ENCODE measurements at regions not wholly inside any gene's neighbourhood (a gene's known extent, or its start where the extent isn't known, plus 50 kb on each side); places are given as distances from the start of the nearest gene placed in this dataset.

DNA sequence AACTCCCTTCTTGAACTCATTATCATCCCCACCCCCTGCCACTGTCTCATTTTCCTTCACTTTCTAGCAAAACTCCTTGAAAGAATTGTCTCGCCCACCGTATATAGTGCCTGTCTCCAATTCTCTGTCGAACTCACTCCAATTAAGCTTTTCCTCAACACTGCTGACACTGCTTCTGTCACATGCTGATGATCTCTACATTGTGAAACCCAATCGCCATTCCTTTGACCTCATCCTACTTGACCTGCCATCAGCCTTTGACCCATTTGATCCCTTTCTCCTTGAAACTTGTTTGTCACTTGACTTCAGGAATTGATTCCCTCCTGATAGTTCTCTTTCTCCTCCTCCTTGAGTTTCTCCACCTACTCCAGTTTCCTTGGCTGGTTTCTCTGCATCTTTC is 54.8 kb downstream of the CCDC71L start:
- no peak for DNase-seq

DNA sequence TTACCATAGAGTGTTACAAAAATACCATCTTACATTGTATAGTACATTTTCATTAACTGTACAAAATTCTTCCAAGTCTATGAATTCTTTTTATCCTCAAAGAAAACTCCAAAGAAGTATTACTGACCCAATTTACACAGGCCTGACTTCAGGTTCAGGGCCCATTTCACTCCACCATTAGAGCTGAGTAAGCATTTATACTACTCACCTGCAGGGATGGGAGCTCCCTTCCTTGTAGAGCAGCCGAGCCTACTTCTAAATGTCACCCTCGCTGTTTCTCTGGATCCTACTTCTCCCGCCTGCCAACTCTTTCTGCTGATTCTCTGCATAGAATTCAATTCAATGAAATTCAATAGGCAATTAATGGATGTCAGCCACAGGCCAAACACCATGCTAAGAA is 56.0 kb downstream of the CCDC71L start:
- DNase-seq: no peak

DNA sequence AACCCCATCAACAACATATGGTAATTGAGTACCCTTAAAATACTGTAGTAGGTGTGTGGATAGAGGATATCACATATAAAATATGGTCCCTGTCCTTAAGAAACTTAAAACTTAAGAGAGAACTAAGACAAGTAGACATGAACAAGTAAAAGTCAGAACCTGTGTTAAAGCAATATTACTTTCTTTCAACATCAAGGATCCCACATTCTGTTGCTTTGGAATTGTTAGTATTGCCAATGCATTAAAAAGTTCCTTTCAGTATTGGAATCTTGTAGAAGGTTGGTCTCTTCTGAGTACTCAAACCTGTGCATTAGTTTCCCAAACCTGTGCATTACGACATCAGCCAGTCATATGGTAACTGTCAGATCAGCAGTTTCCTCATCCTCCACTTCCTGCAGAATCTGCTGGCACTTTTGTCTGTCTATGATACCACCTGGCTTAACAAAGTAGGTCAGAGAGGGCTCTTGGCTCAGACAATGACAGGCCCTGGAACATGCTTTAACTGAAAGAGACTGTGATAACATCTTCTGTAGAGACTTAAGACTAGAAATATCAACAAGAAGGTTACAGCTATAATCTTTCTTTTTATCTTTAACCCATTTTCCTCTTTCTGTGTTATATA is 56.5 kb downstream of the CCDC71L start:
- DNase-seq: no peak

DNA sequence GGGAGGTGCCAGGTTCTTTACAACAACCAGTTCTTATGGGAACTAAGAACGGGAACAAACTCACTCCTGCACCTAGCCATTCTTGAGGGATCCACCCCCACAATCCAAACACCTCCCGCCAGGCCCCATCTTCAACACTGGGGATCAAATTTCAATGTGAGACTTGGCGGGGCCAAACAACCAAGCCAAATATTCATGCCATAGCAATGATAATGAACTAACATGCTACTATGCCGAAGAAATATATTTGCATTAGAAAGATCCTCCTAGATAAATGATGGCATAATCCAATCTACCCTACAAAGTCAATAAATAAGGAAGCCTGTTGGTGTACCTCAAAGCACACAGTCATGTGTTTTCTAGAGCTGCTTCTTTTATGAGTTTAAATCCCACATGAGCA is 57.6 kb downstream of the CCDC71L start:
- DNase-seq: no peak

DNA sequence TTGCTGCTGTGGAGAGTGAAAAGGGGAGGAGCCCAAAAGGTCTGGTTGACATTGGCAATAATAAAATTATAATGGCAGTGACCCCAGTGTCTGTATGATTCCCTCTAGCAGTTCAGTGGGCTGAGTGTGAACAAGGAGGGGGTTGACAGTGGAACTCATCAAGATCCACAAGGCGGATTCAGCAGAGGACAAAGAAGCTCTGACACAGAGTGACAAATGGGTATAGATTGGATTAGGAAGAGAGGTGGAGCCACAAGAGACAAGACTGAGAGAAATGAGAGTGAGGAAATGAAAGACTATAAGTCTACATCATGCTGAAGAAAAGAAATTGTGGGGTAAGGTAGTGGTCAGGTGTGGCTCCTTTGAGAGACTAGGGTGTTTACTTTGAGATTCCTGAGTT is 58.9 kb downstream of the CCDC71L start:
- DNase-seq: no peak

DNA sequence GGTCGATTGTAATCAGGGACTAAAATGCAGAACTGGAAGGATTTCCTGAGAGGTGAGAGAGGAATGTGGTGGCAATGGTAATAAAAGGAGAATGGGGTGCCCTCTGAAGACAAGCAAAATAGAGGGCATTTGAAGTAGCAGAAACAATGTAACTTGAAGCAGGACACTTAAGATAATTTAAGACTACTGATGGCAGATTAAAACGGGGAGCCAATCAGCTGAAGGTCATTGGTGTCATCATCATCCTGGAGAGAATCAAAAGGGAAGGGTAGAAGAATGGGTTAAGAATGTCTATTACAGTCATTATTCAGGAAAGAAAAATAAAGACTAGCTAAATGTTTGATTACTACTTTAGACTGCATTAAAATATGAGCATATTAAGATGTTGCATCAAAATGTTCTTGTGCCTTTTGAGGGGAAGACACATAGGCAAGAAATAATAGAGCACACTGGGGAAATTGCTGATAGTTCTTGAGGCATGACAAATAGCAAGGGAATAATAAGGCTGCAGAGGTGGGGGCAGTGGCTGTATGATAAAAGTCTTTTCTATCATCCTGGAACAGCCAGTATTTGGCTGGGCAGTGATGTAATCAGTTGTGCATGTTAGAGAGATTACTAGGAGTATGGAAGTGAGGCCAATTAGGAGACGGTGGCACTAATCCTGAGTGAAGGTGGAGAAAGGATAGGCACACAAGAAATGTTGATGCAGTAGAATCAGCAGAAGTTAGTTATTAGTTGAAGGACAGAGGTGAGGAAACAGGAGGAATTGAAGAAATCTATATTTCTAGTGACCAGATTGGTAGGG is 60.2 kb downstream of the CCDC71L start:
- no peak for DNase-seq

DNA sequence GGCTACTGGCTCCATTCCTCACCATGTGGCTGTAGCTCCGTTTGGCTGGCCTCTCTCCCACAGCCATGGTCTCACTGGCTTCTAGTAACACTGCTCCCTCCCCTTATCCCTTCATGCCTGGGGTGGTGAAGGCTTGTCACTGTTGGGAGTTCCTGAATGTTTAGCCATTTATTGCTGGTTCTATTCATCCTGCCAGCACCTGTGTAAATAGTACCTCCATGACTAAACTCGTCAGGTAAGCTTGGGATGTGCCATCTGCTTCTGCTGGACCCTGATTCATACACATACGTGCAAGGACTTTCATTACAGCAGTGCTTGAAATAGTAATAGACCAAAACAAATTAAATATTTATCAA is 61.6 kb downstream of the CCDC71L start:
- no peak for DNase-seq

DNA sequence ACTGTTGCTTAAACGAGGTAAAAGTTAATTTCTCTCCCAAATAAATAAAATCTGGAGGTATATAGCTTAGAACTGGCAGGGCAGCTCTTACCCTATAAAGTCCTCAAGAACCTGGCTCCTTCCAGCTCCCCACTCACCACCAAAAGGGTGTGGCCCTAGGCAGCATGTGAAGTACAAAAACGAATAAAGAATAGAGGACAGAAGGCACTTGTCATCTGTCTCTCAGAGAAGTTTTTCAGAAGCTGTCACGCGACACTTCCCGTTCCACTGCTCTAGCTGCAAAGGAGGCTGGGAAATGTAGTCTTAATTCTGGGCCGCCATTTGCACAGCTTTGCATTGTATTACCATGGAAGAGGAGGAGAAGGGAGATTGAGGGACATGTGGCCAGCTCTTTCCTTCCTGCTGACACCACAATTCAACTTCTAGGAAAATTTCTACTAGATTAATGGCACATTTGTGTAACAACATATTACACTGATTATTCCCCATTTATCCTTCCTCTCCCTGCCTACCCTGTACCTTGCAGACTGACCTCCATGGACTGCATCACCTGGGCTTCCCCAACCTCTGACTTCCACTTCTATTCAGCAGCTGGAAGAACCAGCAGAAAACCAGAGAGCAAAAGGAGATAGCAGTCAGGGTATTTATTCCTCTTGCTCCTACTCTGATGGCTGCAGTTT is 62.2 kb downstream of the CCDC71L start:
- no peak for DNase-seq

DNA sequence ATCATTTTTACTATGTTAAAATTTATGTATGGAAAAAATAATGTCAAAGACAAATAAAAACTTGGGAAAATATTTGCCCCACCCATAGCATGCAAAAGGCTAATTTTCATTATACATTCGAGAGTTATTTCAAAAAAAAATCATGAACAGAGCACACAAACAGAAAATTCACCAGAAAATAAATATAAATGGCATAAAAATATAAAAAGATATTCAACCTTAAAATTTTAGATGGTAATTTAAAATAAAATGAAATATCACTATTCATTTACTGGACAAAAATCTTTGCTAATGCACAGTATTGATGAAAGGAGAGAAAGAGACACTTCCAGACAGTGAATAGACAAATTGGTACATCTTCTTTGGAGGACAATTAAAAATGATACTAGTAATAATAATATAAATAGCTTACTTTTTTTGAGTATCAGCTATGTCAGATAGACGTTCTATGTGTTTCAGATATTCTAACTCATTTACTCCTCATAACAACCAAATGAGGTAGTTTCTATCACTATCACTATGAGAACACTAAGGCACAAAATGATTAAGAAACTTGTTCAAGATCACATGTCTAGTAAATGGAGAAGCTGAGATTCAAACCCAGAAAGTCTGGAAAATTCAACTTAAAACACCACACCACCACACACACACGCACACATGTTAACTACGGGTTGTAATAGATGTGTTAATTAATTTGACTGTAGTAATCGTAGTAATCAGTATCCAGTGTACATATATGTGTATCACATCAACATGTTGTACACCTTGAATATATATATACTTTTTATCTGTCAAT is 63.0 kb downstream of the CCDC71L start:
- no peak for DNase-seq

DNA sequence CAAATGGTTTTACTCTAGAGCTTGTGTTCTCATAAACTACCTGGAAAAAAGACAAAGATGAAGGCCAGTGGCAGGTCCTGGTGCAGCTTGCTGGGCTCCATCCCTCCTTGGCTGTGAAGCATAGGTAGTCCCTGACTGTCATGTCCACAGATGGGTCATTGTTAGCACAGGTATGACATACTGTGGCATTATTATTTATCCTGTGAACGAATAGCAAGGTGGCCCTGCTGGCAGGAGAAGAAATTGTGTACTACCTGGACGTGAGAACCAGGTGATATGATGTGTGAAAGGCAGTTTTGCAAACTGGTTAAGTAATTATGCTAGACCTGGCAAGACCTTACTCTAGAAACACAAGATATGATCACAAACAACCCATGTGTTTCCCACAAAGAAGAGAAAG is 63.9 kb downstream of the CCDC71L start:
- no peak for DNase-seq

DNA sequence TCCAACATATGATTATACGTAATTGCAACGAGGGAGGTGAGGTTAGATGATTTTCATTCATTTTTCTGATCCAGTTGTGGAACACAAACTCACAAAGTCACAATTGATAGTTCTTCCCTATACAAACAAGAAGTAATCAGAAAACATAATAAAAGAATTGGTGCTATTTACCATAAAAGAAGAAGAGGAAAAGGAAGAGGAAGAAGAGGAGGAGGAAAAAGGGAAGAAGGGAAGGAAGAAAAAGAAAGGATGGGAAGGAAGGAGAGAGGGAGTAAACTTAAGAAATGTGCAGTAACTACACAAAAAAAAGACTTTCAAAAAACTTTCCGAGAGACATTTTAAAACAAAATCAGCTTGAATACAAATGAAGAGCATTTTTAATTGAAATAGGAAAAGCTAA is 65.0 kb downstream of the CCDC71L start:
- DNase-seq: no peak

DNA sequence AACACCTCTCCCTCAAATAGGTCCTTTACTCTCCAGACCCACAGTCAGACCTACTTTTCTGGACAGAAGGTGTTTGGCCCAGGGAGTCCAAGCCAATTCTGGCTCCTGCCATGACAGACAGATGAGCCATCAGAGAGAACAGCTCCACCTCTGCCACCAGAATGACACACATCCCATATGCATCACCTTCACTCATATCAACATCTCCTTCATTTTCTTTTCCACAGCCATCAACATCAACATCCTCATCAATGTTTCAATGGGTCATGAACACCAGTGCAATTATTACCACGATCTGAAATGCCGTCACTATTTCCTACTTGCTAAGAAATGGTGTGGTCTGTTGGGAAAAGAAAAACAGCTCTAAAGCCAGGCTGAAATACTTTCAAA is 67.9 kb downstream of the CCDC71L start:
- DNase-seq: no peak

DNA sequence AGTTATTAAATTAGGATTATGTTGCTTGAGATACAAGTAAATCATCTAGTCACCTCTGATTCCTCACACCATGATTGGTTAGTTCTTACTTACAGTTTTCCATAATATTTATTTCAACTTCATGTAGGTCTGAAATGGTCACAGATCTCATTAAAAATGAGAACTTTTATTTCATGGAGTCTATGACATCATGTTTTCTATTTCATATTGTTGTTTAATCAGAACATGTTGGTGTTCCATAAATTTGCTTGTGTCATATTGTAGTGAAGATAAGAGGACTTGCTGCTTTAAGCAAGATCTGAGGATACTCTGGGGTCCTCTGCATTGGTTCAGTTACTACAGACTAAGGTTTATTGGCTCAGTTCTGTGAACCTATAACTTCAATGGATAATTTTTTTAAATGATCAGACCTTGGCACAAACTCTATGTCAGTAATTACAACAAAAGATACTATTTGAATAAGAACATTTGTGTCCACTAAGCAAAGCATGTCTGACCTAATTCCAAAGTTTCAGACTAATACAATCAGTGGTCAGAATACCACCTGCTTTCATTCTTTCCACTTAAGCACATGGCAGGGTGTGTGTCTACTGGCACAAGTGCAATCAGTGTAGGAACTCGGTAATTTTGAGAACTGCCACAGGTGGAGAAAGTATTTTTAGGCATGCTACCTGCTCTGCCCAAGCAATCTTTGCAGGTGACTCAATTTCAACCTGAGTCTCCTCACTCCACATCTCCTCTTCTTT is 68.5 kb downstream of the CCDC71L start:
- no peak for DNase-seq

DNA sequence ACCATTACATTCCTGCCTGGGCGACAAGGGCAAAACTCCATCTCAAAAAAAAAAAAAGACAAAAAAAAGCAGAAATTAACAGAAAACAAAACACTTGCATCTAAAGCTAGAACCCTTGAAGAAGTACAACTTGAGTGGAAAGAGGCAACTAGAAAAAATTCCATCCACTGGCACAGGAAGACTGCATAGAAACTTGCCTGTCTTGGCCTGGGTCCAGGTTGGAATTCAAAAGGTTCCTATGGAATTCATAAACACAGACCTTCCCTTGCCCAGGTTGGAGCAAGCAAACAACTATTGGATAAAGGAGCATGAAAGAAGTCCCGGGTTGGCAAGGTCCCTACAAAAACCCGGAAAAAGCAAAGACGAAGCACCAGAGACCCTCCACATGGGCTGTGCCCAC is 69.8 kb downstream of the CCDC71L start:
- DNase-seq: no peak

DNA sequence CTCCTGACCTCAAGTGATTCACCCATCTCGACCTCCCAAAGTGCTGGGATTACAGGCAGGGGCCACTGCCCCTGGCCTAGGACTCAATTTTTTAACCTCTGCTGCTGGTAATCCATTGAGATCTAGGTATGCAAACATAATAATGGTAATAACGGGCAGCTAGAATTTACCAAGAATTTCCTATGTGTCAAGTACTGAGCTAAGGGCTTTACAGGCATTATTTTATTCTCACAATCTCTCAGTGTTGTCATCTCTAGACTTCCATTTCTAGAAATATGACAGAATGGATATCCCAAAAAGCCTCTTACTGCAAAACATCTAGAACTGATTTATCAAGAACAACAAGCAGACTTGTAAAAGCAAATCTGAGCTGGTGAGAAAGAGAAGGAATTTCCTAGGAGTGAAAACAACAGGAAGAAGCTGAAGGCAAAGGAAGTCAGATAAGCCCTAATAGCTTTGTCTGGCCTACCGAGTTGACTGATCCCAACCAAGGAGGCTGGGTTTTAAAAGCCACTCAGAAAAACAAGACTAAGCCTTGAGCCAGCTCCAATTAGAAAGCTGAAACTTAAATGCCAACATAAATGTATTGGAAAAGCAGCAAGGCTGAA is 70.6 kb downstream of the CCDC71L start:
- DNase-seq: no peak

DNA sequence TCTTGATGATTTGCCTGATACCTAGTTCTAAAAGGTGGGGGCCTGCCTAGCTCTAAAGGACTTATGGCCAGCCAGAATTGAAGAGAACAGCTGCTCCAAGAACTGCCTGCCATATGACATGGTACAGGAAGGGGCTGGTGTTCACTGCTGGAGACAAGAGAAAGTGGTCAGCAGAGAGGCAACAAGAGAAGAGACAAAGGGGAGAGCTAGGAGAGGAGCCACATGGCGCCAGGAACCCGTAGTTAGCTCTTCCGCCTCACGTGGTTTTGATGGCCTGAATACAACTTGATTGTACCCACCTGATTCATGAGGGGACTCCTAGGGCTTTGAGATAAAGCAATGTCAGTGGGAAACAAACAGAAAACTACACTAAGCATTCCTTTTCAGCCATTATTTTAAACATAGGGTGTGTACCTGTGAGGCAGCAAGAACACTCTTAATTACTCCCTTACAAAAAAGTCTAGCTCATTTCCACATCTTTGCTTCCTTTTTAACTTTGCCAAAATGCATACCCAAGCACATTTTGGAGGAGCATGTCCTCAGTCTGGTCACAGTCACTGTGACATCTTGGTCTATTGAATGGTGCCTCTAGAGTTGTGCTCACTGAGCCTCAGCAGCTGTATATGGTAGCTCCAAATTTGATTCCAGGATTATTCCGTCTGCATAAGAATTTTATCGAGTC is 71.6 kb downstream of the CCDC71L start:
- DNase-seq: no peak

DNA sequence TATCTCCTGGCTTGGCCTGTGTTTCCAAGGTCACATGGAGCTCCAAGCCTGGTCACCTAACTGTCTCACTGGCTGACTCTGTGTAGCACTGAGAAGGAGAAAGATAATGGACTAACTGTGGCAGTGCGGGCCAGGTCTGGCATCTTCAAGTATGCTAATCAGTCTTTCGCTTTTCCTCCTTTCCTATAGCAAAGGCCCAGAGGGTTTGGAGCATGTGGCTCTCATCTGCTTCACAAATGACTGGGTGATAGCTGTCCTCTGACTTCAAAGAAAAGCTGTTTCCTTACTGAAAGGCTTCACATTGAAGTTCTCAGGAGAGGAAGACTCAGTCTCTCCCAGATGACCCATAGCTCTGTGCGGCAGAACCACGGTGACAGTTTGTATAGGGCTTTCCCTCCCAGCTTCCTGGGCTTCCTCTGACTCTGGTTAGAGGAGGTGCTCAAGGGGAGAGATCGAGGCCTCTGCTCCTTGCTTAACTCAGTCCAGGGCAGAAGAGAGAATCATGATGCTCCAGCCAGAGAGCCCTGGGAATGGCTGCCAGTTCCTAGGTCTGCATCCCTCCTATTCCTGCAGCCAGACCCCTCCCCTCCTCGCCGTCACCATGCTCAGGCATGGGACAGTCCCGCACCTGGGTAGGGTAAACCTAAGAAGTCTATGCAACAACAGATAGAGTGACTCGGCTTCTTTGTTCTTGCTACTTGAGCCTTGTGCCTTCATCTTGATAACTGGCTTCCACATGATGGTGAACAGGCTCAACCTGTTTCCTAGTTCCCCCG is 72.3 kb downstream of the CCDC71L start:
- DNase-seq: no peak

DNA sequence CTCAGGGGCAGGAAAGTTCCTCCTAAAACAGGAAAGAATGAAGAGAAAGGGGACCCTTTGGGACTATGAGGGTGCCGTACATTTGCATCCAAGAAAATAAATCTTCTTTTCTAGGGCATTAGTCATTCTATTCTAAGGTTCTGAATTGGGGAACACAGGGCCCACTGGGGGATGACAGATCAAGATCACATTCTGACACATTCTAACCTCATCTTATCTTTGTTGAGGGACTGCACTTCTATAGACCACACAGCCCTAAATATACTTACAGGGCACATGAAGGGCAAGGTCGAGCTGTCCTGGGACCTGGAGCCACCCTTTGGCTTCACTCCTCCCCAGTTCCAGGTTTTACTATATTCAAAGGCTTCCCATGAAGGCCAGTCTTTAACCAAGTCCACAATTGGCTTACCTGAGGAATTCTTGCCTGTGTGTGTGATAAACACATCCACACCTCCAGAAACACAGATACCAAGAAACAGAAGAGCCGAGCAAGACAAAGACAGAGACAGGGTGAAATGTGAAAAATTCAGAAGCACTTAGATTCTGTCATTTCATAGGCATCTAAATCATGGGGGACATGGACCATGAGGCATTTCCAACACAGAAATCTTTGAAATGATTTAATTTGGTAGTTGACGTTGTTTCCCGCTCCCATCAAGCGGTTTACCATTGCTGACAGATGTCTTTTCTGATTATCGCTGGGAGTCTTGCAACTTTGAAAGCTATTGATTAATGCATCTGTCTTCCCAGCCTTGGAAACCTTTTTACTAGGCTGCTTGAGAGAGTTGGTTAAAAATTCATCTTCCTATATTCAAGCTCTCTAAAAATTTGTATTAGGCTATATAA is 75.8 kb downstream of the CCDC71L start:
- no peak for DNase-seq

DNA sequence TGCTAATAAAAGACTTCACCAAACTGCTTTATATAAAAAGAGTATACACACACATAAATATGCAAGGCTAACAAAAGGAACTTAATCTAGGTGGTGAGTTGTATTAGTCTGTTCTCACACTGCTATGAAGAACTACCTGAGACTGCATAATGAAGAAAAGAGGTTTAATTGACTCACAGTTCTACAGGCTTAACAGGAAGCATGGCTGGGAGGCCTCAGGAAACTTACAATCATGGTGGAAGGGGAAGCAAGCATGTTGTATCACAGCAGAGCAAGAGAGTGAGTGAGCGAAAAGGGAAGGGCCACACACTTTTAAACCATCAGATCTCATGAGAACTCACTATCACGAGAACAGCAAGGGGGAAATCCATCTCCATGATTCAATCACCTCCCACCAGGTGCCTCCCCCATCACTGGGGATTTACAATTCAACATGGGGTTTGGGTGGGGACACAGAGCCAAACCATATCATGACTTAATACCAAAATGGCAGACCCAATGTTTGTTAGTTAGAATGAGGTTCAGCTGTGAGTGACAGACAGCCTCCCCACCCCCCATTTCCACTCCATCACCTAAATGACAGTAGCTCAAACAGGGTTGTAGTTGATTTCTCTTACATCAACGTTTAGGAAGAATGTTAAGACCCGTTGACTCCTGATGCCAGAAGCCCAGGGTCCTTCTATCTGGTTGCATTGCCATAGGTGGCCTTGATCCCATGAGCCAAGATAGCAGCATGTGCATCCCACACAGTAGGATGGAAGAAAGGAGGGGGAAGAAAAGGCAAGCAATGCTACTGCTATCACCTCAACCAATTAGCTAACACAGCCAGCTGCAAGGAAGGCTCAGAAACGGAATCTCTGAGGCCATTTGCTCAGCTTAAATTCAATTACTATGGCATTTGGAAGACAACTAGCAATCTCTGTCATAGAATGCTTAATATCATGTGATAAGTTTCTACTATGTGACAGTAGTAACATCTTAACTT is 77.0 kb downstream of the CCDC71L start:
- DNase-seq: no peak
